ENCODE measurements at regions not wholly inside any gene's neighbourhood (a gene's known extent, or its start where the extent isn't known, plus 50 kb on each side); places are given as distances from the start of the nearest gene placed in this dataset.

- CTCF ChIA-PET = no interaction called here
- no peaks in the 10 kb centered on the region for H3K9me3 ChIP-seq (ENCODE audit: low read depth, low read length, poor library complexity, severe bottlenecking)
Measured at GRCh38 chr7:115354925-115355324, 433.0 kb downstream of the MDFIC start.

GRCh38 chr7:115352375-115352774, 430.5 kb downstream of the MDFIC start:
- no peak overlapping the region for H3K4me3 ChIP-seq (ENCODE audit: low read depth, low read length, poor library complexity, severe bottlenecking)
- POLR2A ChIA-PET (ENCODE audit: low non-redundant PET) = no interaction called here
- H3K27ac ChIP-seq (ENCODE audit: low read depth, low read length, poor library complexity, severe bottlenecking) = no peak overlapping the region
- H3K36me3 ChIP-seq (ENCODE audit: insufficient read depth, low read length, poor library complexity, severe bottlenecking) = no peaks in the 10 kb centered on the region
- no peaks in the 10 kb centered on the region for H3K4me1 ChIP-seq (ENCODE audit: insufficient read depth, low read length, poor library complexity, severe bottlenecking)
- no TSS peak for BruUV-seq (replicated peaks)
- TF ChIP-seq EZH2 (IDR thresholded peaks at IDR 0.05; ENCODE audit: borderline replicate concordance, low read depth, low read length, poor library complexity, severe bottlenecking) = no peak
- TF ChIP-seq CTCF (conservative IDR thresholded peaks at IDR 0.05; ENCODE audit: low read depth, low read length) = no peak
- intact Hi-C loops (cut with micrococcal nuclease; ENCODE audit: unreplicated experiment) = loop anchor here (10.0 kb wide), 2 partner anchors 122 to 488 kb away; no protein-coding TSS in a partner anchor
- no peaks in the 10 kb centered on the region for H3K9me3 ChIP-seq (ENCODE audit: low read depth, low read length, poor library complexity, severe bottlenecking)
- CTCF ChIA-PET = no interaction called here
- H3K27me3 ChIP-seq (replicated peaks; ENCODE audit: insufficient read depth, low read depth, low read length, poor library complexity) = no peaks in the 10 kb centered on the region
- DNase-seq (ENCODE audit: low spot score) = peak; percentile 6

More at GRCh38 chr7:115354925-115355324, 433.0 kb downstream of the MDFIC start:
- intact Hi-C loops (cut with micrococcal nuclease; ENCODE audit: unreplicated experiment) = loop anchor here (5.0 to 10.0 kb wide), 4 partner anchors 120 to 552 kb away; no protein-coding TSS in a partner anchor
- Histone ChIP-seq H3K4me1 (ENCODE audit: insufficient read depth, low read length, poor library complexity, severe bottlenecking) (no peaks in the 10 kb centered on the region), H3K36me3 (ENCODE audit: insufficient read depth, low read length, poor library complexity, severe bottlenecking) (no peaks in the 10 kb centered on the region), H3K27ac (ENCODE audit: low read depth, low read length, poor library complexity, severe bottlenecking) (no peak overlapping the region), H3K27me3 (replicated peaks; ENCODE audit: insufficient read depth, low read depth, low read length, poor library complexity) (no peaks in the 10 kb centered on the region), H3K4me3 (ENCODE audit: low read depth, low read length, poor library complexity, severe bottlenecking) (no peak overlapping the region)
- TF ChIP-seq CTCF (conservative IDR thresholded peaks at IDR 0.05; ENCODE audit: low read depth, low read length) (no peak), EZH2 (IDR thresholded peaks at IDR 0.05; ENCODE audit: borderline replicate concordance, low read depth, low read length, poor library complexity, severe bottlenecking) (no peak)
- POLR2A ChIA-PET (ENCODE audit: low non-redundant PET) = no interaction called here
- no TSS peak for BruUV-seq (replicated peaks)
- DNase-seq (ENCODE audit: low spot score) = no peak

GRCh38 chr7:115350764-115351163, 428.9 kb downstream of the MDFIC start:
- H3K36me3 ChIP-seq (ENCODE audit: insufficient read depth, low read length, poor library complexity, severe bottlenecking) = no peaks in the 10 kb centered on the region
- intact Hi-C loops (cut with micrococcal nuclease; ENCODE audit: unreplicated experiment) = loop anchor here (10.0 kb wide), 2 partner anchors 124 to 486 kb away; no protein-coding TSS in a partner anchor
- no peak overlapping the region for H3K27ac ChIP-seq (ENCODE audit: low read depth, low read length, poor library complexity, severe bottlenecking)
- no peaks in the 10 kb centered on the region for H3K9me3 ChIP-seq (ENCODE audit: low read depth, low read length, poor library complexity, severe bottlenecking)
- BruUV-seq (replicated peaks) = no TSS peak
- POLR2A ChIA-PET (ENCODE audit: low non-redundant PET) = no interaction called here
- no peaks in the 10 kb centered on the region for H3K4me1 ChIP-seq (ENCODE audit: insufficient read depth, low read length, poor library complexity, severe bottlenecking)
- DNase-seq (ENCODE audit: low spot score) = no peak
- H3K4me3 ChIP-seq (ENCODE audit: low read depth, low read length, poor library complexity, severe bottlenecking) = no peak overlapping the region
- TF ChIP-seq EZH2 (IDR thresholded peaks at IDR 0.05; ENCODE audit: borderline replicate concordance, low read depth, low read length, poor library complexity, severe bottlenecking) (no peak), CTCF (conservative IDR thresholded peaks at IDR 0.05; ENCODE audit: low read depth, low read length) (no peak)
- CTCF ChIA-PET = no interaction called here
- no peaks in the 10 kb centered on the region for H3K27me3 ChIP-seq (replicated peaks; ENCODE audit: insufficient read depth, low read depth, low read length, poor library complexity)

All from A673 (cell line).